SK-N-SH (cell line): ENCODE measurements at regions not wholly inside any gene's neighbourhood (a gene's known extent, or its start where the extent isn't known, plus 50 kb on each side); places are given as distances from the start of the nearest gene placed in this dataset.

ENCODE experiments used
- CTCF ChIA-PET: fragments of 300-600, 350-600 bp; formaldehyde crosslinking; extraction: SDS; loops from one replicate; lab custom pipeline; 2021; lab: Yijun Ruan, JAX
- POLR2A ChIA-PET: fragments of 350-600 bp; sonication (Branson Sonifier 250); formaldehyde crosslinking; extraction: SDS; loops from one replicate; lab custom pipeline; 2020; ENCODE audit warnings: antibody characterized with exemption, inconsistent platforms; lab: Yijun Ruan, JAX
- DNase-seq: peaks from one replicate; pipeline ENCODE4 v3.0.0; 2012
- H2AFZ ChIP-seq: fragments of 200-600 bp; sonication (generic); 2 replicates; pipeline ENCODE4 v1.8.1; 2016; ENCODE audit warnings: antibody characterized with exemption, mild to moderate bottlenecking, low read depth
- H3F3A ChIP-seq: fragments of 200-600 bp; sonication (generic); replicated peaks from 2 replicates; pipeline ENCODE3; 2016; ENCODE audit warnings: antibody characterized with exemption, mild to moderate bottlenecking; ENCODE audit not compliant: insufficient read depth
- H3K27ac ChIP-seq, 2 experiments: fragments of 200-500 bp in 1 of 2; fragments of 200-600 bp in 1 of 2; sonication (Bioruptor generic) in 1 of 2; sonication (generic), shearing (Covaris generic) in 1 of 2; 2 replicates each; pipeline versions ENCODE4 v1.5.1 to v1.6.1; 2014 to 2016; ENCODE audit warnings: low read depth in 2 of 2, inconsistent platforms in 1 of 2, low read length in 1 of 2, mild to moderate bottlenecking in 1 of 2, mixed read lengths in 1 of 2
- H3K27me3 ChIP-seq: fragments of 200-600 bp; sonication (generic), shearing (Covaris generic); 2 replicates; pipeline ENCODE4 v1.6.1; 2016; ENCODE audit warnings: mixed run types; ENCODE audit not compliant: insufficient read depth
- H3K36me3 ChIP-seq, 2 experiments: fragments of 200-500 bp in 1 of 2; fragments of 200-600 bp in 1 of 2; sonication (Bioruptor generic) in 1 of 2; sonication (generic) in 1 of 2; replicated peaks in 1 of 2; 2 replicates each; pipeline versions ENCODE3 to v1.5.1; 2014 to 2016; ENCODE audit warnings: low read length in 1 of 2, mild to moderate bottlenecking in 1 of 2; ENCODE audit not compliant: insufficient read depth in 2 of 2, control insufficient read depth in 1 of 2
- H3K4me1 ChIP-seq, 2 experiments: fragments of 200-500 bp in 1 of 2; fragments of 200-600 bp in 1 of 2; sonication (Bioruptor generic) in 1 of 2; sonication (generic), shearing (Covaris generic) in 1 of 2; 2 replicates each; pipeline versions ENCODE4 v1.5.1 to v1.6.1; 2014 to 2016; ENCODE audit warnings: low read depth in 1 of 2, low read length in 1 of 2, mixed run types in 1 of 2; ENCODE audit not compliant: insufficient read depth in 2 of 2, control insufficient read depth in 1 of 2
- H3K4me2 ChIP-seq: fragments of 200-600 bp; sonication (generic), shearing (Covaris generic); 2 replicates; pipeline ENCODE4 v1.6.1; 2017; ENCODE audit warnings: mixed run types
- H3K4me3 ChIP-seq, 2 experiments: fragments of 200-500 bp in 1 of 2; fragments of 200-600 bp in 1 of 2; sonication (Bioruptor generic) in 1 of 2; sonication (generic), shearing (Covaris generic) in 1 of 2; 2 replicates each; pipeline versions ENCODE4 v1.5.1 to v1.8.1; 2014 to 2016; ENCODE audit warnings: low read depth in 2 of 2, inconsistent platforms in 1 of 2, low read length in 1 of 2, mild to moderate bottlenecking in 1 of 2, mixed read lengths in 1 of 2, moderate library complexity in 1 of 2
- H3K79me2 ChIP-seq: fragments of 200-600 bp; sonication (generic); 2 replicates; pipeline ENCODE4 v1.8.1; 2017; ENCODE audit warnings: mild to moderate bottlenecking; ENCODE audit not compliant: insufficient read depth
- H3K9ac ChIP-seq: fragments of 200-600 bp; sonication (generic); 2 replicates; pipeline ENCODE4 v1.6.1; 2017; ENCODE audit warnings: mixed run types
- H3K9me2 ChIP-seq: fragments of 200-600 bp; sonication (generic); 2 replicates; pipeline ENCODE4 v1.6.1; 2017; ENCODE audit warnings: mixed run types
- H3K9me3 ChIP-seq: fragments of 200-600 bp; sonication (generic); 2 replicates; pipeline ENCODE4 v1.6.1; 2017; ENCODE audit warnings: mixed run types, mild to moderate bottlenecking, moderate library complexity
- H4K20me1 ChIP-seq: fragments of 200-600 bp; sonication (generic); 2 replicates; pipeline ENCODE4 v1.6.1; 2017; ENCODE audit warnings: mild to moderate bottlenecking, mixed run types; ENCODE audit not compliant: insufficient read depth
- CHD2 ChIP-seq: fragments of 150-350 bp; IDR thresholded peaks from 2 replicates; pipeline ENCODE4 v1.6.1; 2018; ENCODE audit warnings: low read length; ENCODE audit not compliant: partially characterized antibody
- FOSL2 ChIP-seq: IDR thresholded peaks from 2 replicates; pipeline ENCODE4 v1.4.0; 2012; ENCODE audit warnings: low read depth, mild to moderate bottlenecking, moderate library complexity, borderline replicate concordance
- GABPA ChIP-seq: IDR thresholded peaks from 2 replicates; pipeline ENCODE4 v1.4.0; 2012; ENCODE audit warnings: low read depth, mild to moderate bottlenecking
- GATA2 ChIP-seq: sonication (generic); formaldehyde crosslinking; IDR thresholded peaks from 2 replicates; pipeline ENCODE4 v1.5.0; 2020; ENCODE audit warnings: mild to moderate bottlenecking, missing genetic modification reagents
- JUND ChIP-seq: IDR thresholded peaks from 2 replicates; pipeline ENCODE4 v1.4.0; 2012
- MAX ChIP-seq: IDR thresholded peaks from 2 replicates; pipeline ENCODE4 v1.4.0; 2012; ENCODE audit warnings: low read depth
- NFIC ChIP-seq: IDR thresholded peaks from 2 replicates; pipeline ENCODE4 v1.4.0; 2012; ENCODE audit warnings: borderline replicate concordance
- NRF1 ChIP-seq: IDR thresholded peaks from 2 replicates; pipeline ENCODE4 v1.6.1; 2012; ENCODE audit warnings: low read depth, mild to moderate bottlenecking, low read length
- POLR2AphosphoS5 ChIP-seq: IDR thresholded peaks from 2 replicates; pipeline ENCODE4 v1.6.1; 2012; ENCODE audit warnings: low read depth, low read length
- RAD21 ChIP-seq: IDR thresholded peaks from 2 replicates; pipeline ENCODE4 v1.6.1; 2012; ENCODE audit warnings: mild to moderate bottlenecking, low read length
- RCOR1 ChIP-seq: fragments of 150-350 bp; IDR thresholded peaks from 2 replicates; pipeline ENCODE4 v1.6.1; 2017; ENCODE audit warnings: antibody characterized with exemption, low read length
- RXRA ChIP-seq: IDR thresholded peaks from 2 replicates; pipeline ENCODE4 v1.4.0; 2012; ENCODE audit warnings: low read depth, mild to moderate bottlenecking, borderline replicate concordance
- SMC3 ChIP-seq: IDR thresholded peaks from 2 replicates; pipeline ENCODE4 v1.6.1; 2012; ENCODE audit warnings: low read depth, low read length, improper control_type of control experiment
- TAF1 ChIP-seq: IDR thresholded peaks from 2 replicates; pipeline ENCODE4 v1.6.1; 2012; ENCODE audit warnings: low read depth, mild to moderate bottlenecking, low read length, moderate library complexity, borderline replicate concordance
- TCF12 ChIP-seq: IDR thresholded peaks from 2 replicates; pipeline ENCODE4 v1.4.0; 2012
- WGBS: methylation state at CpG from one replicate; pipeline ENCODE4 v1.1.6; 2017; ENCODE audit warnings: low lambda C conversion rate; 5-methylcytosine and 5-hydroxymethylcytosine counted together
- TF ChIP-seq, protein P1 (sequence below): IDR thresholded peaks from 2 replicates; pipeline ENCODE4 v1.4.0; 2012; ENCODE audit warnings: low read depth, borderline replicate concordance
- TF ChIP-seq, protein P2 (sequence below): IDR thresholded peaks from 2 replicates; pipeline ENCODE4; 2012
- TF ChIP-seq, protein P3 (sequence below): fragments of 150-350 bp; IDR thresholded peaks from 2 replicates; pipeline ENCODE4 v1.6.1; 2016; ENCODE audit warnings: mild to moderate bottlenecking, low read depth, low read length

- POLR2A ChIA-PET, result no interaction called here
- H3K36me3 ChIP-seq, result no peaks in the 10 kb centered on the region
- TF ChIP-seq, protein P1, sequence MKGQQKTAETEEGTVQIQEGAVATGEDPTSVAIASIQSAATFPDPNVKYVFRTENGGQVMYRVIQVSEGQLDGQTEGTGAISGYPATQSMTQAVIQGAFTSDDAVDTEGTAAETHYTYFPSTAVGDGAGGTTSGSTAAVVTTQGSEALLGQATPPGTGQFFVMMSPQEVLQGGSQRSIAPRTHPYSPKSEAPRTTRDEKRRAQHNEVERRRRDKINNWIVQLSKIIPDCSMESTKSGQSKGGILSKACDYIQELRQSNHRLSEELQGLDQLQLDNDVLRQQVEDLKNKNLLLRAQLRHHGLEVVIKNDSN, result no peak
- no peak for TF ChIP-seq SMC3
- no peaks in the 10 kb centered on the region for H3F3A ChIP-seq
- no peaks in the 10 kb centered on the region for H4K20me1 ChIP-seq
- H2AFZ ChIP-seq, result no peak overlapping the region
- H3K27ac ChIP-seq, result no peak overlapping the region
- CTCF ChIA-PET, result no interaction called here
- no peaks in the 10 kb centered on the region for H3K4me1 ChIP-seq
- 19% methylated on average over 3 of the region's 3 CpGs for WGBS
- no peak overlapping the region for H3K4me3 ChIP-seq
- H3K9me3 ChIP-seq, result no peaks in the 10 kb centered on the region
- H3K79me2 ChIP-seq, result no peaks in the 10 kb centered on the region
- DNase-seq, result no peak
- no peak overlapping the region for H3K9ac ChIP-seq
- no peaks in the 10 kb centered on the region for H3K9me2 ChIP-seq
- H3K27me3 ChIP-seq, result no peaks in the 10 kb centered on the region
- no peak overlapping the region for H3K4me2 ChIP-seq
Measured at GRCh38 chr2:146532509-146533147, 1312.2 kb upstream of the ACVR2A start.

- Histone ChIP-seq H3K9me3 (no peaks in the 10 kb centered on the region), H3K79me2 (no peaks in the 10 kb centered on the region), H3F3A (no peaks in the 10 kb centered on the region), H3K4me2 (no peak overlapping the region), H3K36me3 (no peaks in the 10 kb centered on the region), H3K9me2 (no peaks in the 10 kb centered on the region), H3K27ac (no peak overlapping the region), H3K9ac (no peak overlapping the region), H3K27me3 (no peaks in the 10 kb centered on the region), H3K4me1 (no peaks in the 10 kb centered on the region), H3K4me3 (no peak overlapping the region), H2AFZ (no peak overlapping the region), H4K20me1 (no peaks in the 10 kb centered on the region)
- 28% methylated on average over 3 of the region's 3 CpGs for WGBS
- TF ChIP-seq CHD2, result no peak
- no peak for TF ChIP-seq GATA2 (CRISPR knock-in tag)
- TF ChIP-seq, protein P1, result no peak
- TF ChIP-seq, protein P2, sequence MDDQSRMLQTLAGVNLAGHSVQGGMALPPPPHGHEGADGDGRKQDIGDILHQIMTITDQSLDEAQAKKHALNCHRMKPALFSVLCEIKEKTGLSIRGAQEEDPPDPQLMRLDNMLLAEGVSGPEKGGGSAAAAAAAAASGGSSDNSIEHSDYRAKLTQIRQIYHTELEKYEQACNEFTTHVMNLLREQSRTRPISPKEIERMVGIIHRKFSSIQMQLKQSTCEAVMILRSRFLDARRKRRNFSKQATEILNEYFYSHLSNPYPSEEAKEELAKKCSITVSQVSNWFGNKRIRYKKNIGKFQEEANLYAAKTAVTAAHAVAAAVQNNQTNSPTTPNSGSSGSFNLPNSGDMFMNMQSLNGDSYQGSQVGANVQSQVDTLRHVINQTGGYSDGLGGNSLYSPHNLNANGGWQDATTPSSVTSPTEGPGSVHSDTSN, result no peak
- TF ChIP-seq RXRA, result no peak
- TF ChIP-seq RCOR1, result no peak
- no peak for TF ChIP-seq NRF1
- no peak for TF ChIP-seq POLR2AphosphoS5
- no peak for TF ChIP-seq RAD21
- no peak for TF ChIP-seq GABPA
- no peak for TF ChIP-seq SMC3
- no peak for TF ChIP-seq TCF12
- TF ChIP-seq MAX, result no peak
- TF ChIP-seq, protein P3, sequence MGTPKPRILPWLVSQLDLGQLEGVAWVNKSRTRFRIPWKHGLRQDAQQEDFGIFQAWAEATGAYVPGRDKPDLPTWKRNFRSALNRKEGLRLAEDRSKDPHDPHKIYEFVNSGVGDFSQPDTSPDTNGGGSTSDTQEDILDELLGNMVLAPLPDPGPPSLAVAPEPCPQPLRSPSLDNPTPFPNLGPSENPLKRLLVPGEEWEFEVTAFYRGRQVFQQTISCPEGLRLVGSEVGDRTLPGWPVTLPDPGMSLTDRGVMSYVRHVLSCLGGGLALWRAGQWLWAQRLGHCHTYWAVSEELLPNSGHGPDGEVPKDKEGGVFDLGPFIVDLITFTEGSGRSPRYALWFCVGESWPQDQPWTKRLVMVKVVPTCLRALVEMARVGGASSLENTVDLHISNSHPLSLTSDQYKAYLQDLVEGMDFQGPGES, result no peak
- no peak for TF ChIP-seq FOSL2
- TF ChIP-seq JUND, result no peak
- TF ChIP-seq TAF1, result no peak
- no peak for TF ChIP-seq NFIC
- no peak for DNase-seq
- ChIA-PET POLR2A (no interaction called here), CTCF (no interaction called here)
Measured at GRCh38 chr2:146532009-146532408, 1312.8 kb upstream of the ACVR2A start.
